ENCODE measurements at regions not wholly inside any gene's neighbourhood (a gene's known extent, or its start where the extent isn't known, plus 50 kb on each side); places are given as distances from the start of the nearest gene placed in this dataset.

DNA sequence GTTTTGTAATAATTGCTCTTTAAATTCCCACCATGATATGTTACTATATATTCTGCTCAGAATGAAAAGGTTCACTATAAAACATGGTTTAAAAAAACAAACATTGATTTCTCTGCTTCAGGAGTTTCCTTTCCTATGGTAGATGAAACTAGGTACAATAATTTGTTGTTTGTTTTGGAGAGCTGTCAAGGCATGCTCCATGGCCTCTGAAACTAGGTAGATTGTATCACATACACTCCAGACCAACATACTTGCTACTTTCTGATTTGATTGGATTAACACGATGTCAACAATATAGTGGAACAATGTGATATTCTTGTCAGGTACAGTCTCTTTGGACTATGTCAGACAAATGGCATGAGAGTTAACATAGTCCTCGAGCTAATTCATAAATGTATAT is 452.7 kb upstream of the CDH9 start:
- no peak for TF ChIP-seq CTCF (IDR thresholded peaks at IDR 0.05; ENCODE audit: extremely low read depth in 1 of 2, insufficient read depth in 1 of 2, low read depth in 1 of 2, low read length in 2 of 2)
- TF ChIP-seq POLR2A (IDR thresholded peaks at IDR 0.05; ENCODE audit: low read depth, low read length): no peak
- TF ChIP-seq FOS (IDR thresholded peaks at IDR 0.05; ENCODE audit: borderline replicate concordance, insufficient read depth, low read length): no peak
- TF ChIP-seq EZH2 (IDR thresholded peaks at IDR 0.05; ENCODE audit: borderline replicate concordance, low read depth, low read length, severe bottlenecking): no peak
- no peak for TF ChIP-seq JUN (IDR thresholded peaks at IDR 0.05; ENCODE audit: borderline replicate concordance, insufficient read depth, insufficient read length, low read depth)
- TF ChIP-seq POLR2AphosphoS5 (IDR thresholded peaks at IDR 0.05; ENCODE audit: insufficient read depth, low read depth, low read length): no peak

All from endothelial cell of umbilical vein (primary cell).